GM23338 (cell line): ENCODE measurements at regions not wholly inside any gene's neighbourhood (a gene's known extent, or its start where the extent isn't known, plus 50 kb on each side); places are given as distances from the start of the nearest gene placed in this dataset.

Experiments used
- CREB1 ChIP-seq: fragments of 250-450 bp; sonication (Bioruptor Pico); IDR thresholded peaks from 2 replicates; pipeline ENCODE4 v1.5.0; 2020; ENCODE audit warnings: low read depth, mild to moderate bottlenecking, moderate library complexity
- CTCF ChIP-seq, 2 experiments: fragments of 200-600 bp in 1 of 2; sonication (generic) in 1 of 2; conservative IDR thresholded peaks; 2 replicates each; pipeline versions ENCODE4 v1.5.1 to v1.6.1; 2016 to 2017; ENCODE audit warnings: antibody characterized with exemption in 2 of 2, low read depth in 2 of 2, mild to moderate bottlenecking in 2 of 2, moderate library complexity in 1 of 2
- ETS1 ChIP-seq: IDR thresholded peaks from 2 replicates; pipeline ENCODE4 v1.6.1; 2016; ENCODE audit warnings: antibody characterized with exemption
- EZH2 ChIP-seq: fragments of 200-600 bp; sonication (generic); IDR thresholded peaks from one replicate; pipeline ENCODE4 v1.8.0; 2017; ENCODE audit warnings: antibody characterized with exemption, mild to moderate bottlenecking, low read depth; ENCODE audit not compliant: unreplicated experiment
- EZH2phosphoT487 ChIP-seq: fragments of 200-600 bp; sonication (generic); IDR thresholded peaks from one replicate; pipeline ENCODE4 v1.8.1; 2018; ENCODE audit warnings: antibody characterized with exemption; ENCODE audit not compliant: unreplicated experiment
- JUNB ChIP-seq: IDR thresholded peaks from one replicate; pipeline ENCODE4 v1.6.1; 2016; ENCODE audit warnings: antibody characterized with exemption; ENCODE audit not compliant: unreplicated experiment
- POLR2AphosphoS5 ChIP-seq: IDR thresholded peaks from 2 replicates; pipeline ENCODE4 v1.6.1; 2016; ENCODE audit warnings: antibody characterized with exemption, low read depth
- REST ChIP-seq: IDR thresholded peaks from one replicate; pipeline ENCODE4 v1.6.1; 2018; ENCODE audit warnings: antibody characterized with exemption; ENCODE audit not compliant: unreplicated experiment
- STAT1 ChIP-seq: IDR thresholded peaks from one replicate; pipeline ENCODE4 v1.6.1; 2016; ENCODE audit warnings: antibody characterized with exemption; ENCODE audit not compliant: unreplicated experiment
- ZNF331 ChIP-seq: fragments of 250-450 bp; sonication (Bioruptor Pico); IDR thresholded peaks from 2 replicates; pipeline ENCODE4 v1.5.0; 2020; ENCODE audit warnings: low read depth, mild to moderate bottlenecking, moderate library complexity

- no peak for TF ChIP-seq CTCF (conservative IDR thresholded peaks at IDR 0.05; ENCODE audit: low read depth in 2 of 2)
- TF ChIP-seq ZNF331 (CRISPR knock-in tag): no peak
- no peak for TF ChIP-seq EZH2
- TF ChIP-seq REST: no peak
- no peak for TF ChIP-seq POLR2AphosphoS5
- no peak for TF ChIP-seq STAT1
- no peak for TF ChIP-seq EZH2phosphoT487
- TF ChIP-seq ETS1: no peak
- no peak for TF ChIP-seq CREB1 (CRISPR knock-in tag)
- no peak for TF ChIP-seq JUNB
These were observed 494.6 kb upstream of the FAM241A start for GRCh38 chr4:111650674-111651086.
